ENCODE measurements at regions not wholly inside any gene's neighbourhood (a gene's known extent, or its start where the extent isn't known, plus 50 kb on each side); places are given as distances from the start of the nearest gene placed in this dataset.

DNA sequence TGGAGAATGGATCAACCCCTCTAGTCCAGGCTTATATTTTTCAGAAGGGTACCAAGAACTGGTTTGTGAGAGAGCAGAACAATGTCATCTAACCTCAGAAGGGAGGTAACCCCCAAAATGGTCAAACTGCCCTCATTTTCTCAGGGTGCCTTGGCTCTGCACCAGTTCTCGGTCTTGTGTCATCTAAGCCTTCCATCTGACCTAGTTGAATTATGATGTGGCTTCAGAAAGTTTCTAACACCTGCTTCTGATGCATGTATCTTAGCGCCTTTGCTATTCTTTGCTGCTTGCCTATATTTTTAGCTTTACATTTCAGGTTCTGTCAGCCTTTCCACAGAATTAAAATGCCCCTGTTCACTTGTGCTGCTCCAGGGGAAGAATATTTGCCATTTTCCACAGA is 91.7 kb upstream of the E2F8 start:
- Histone ChIP-seq H3K4me3 (no peak overlapping the region), H3K9me3 (no peaks in the 10 kb centered on the region), H3K27me3 (ENCODE audit: low read depth) (no peaks in the 10 kb centered on the region), H3K27ac (no peak overlapping the region), H3K4me1 (no peaks in the 10 kb centered on the region), H3K36me3 (no peaks in the 10 kb centered on the region)
- TF ChIP-seq, protein P1, sequence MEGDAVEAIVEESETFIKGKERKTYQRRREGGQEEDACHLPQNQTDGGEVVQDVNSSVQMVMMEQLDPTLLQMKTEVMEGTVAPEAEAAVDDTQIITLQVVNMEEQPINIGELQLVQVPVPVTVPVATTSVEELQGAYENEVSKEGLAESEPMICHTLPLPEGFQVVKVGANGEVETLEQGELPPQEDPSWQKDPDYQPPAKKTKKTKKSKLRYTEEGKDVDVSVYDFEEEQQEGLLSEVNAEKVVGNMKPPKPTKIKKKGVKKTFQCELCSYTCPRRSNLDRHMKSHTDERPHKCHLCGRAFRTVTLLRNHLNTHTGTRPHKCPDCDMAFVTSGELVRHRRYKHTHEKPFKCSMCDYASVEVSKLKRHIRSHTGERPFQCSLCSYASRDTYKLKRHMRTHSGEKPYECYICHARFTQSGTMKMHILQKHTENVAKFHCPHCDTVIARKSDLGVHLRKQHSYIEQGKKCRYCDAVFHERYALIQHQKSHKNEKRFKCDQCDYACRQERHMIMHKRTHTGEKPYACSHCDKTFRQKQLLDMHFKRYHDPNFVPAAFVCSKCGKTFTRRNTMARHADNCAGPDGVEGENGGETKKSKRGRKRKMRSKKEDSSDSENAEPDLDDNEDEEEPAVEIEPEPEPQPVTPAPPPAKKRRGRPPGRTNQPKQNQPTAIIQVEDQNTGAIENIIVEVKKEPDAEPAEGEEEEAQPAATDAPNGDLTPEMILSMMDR (IDR thresholded peaks at IDR 0.05): no peak
- no peak for ATAC-seq
- intact Hi-C loops (cut with DNase I): no loop called here
- no peak for DNase-seq

DNA sequence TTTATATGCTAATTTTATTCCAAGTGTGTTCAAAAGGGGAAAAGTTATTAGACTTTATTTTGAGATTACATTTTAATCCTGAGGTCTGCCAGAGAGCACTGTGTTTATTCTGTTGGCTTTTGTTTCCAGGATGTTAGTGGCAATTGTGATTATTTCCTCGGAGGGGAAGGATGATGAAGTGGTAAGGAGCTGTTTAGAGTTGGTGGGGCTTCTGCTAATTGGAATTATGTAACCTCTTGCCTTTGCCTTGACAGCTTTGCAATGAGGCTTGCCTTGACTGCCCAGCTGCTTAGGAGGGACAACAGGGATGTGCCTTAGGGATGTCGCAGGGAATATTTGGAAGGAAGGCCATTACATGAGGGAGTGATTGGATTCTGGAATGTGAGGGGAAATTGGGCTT is 89.7 kb upstream of the E2F8 start:
- no peaks in the 10 kb centered on the region for H3K4me1 ChIP-seq
- intact Hi-C loops (cut with DNase I): no loop called here
- H3K4me3 ChIP-seq: no peak overlapping the region
- H3K27ac ChIP-seq: no peak overlapping the region
- H3K27me3 ChIP-seq (ENCODE audit: low read depth): no peaks in the 10 kb centered on the region
- no peak for DNase-seq
- no peak for ATAC-seq
- no peaks in the 10 kb centered on the region for H3K9me3 ChIP-seq
- no peaks in the 10 kb centered on the region for H3K36me3 ChIP-seq
- TF ChIP-seq, protein P1 (IDR thresholded peaks at IDR 0.05): no peak

DNA sequence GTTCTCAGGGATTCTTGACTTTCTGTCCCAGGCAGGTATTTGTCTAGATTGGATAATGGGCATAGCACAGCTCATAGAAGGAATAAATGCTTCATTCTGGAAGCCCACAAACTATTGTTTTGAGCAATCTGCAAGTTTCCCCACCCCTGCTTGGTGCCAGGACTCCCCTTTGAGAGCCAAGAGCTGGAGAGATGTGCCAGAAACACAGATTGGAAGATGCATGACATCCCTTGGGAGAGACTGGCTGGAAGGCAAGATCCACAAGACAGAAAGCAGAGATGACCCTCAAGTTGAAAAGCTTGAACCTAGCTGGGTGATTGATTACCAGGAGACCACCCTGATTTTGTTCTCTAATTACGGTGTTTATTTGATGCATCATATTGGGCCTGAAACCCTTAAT is 89.2 kb upstream of the E2F8 start:
- H3K27me3 ChIP-seq (ENCODE audit: low read depth): no peaks in the 10 kb centered on the region
- H3K9me3 ChIP-seq: no peaks in the 10 kb centered on the region
- intact Hi-C loops (cut with DNase I): no loop called here
- TF ChIP-seq, protein P1 (IDR thresholded peaks at IDR 0.05): no peak
- H3K27ac ChIP-seq: no peak overlapping the region
- H3K4me1 ChIP-seq: no peaks in the 10 kb centered on the region
- no peak overlapping the region for H3K4me3 ChIP-seq
- DNase-seq: no peak
- no peaks in the 10 kb centered on the region for H3K36me3 ChIP-seq
- ATAC-seq: no peak

DNA sequence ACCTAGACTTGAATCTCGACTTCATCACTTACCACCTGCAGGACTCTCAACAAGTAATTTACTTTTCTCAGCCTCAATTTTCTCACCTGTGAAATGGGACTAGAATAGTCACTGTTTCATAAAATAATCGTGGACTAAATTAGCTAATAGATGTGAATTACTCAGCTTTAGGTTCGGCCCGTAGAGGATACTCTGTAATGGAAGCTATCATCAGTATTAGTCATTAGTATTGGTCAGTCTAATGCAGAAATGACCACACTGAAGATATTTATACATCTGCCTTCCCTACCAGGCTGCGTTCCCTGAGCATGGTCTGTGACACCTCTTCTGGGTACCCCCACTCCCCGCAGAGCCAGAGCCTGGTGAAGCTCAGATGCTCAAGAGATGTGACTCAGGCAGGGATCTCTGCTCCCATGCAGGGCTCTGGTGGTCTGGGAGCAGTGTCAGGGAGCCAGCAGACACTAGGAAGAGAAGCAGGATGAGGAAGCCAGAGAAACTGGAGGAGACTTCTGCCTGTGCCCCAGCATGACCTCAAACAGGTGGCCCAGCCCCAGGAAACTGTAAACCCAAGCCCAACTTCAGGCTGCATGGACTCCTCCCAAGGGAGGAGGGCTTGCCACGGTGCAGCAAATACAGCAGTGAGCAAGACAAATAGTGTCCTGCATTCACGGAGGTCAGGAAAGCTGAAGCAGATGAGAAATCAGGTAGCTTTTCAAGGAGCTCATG is 88.0 kb upstream of the E2F8 start:
- H3K4me1 ChIP-seq: no peaks in the 10 kb centered on the region
- intact Hi-C loops (cut with DNase I): no loop called here
- no peaks in the 10 kb centered on the region for H3K27me3 ChIP-seq (ENCODE audit: low read depth)
- no peak overlapping the region for H3K4me3 ChIP-seq
- no peaks in the 10 kb centered on the region for H3K9me3 ChIP-seq
- no peak for DNase-seq
- H3K36me3 ChIP-seq: no peaks in the 10 kb centered on the region
- TF ChIP-seq, protein P1 (IDR thresholded peaks at IDR 0.05): no peak
- ATAC-seq: no peak
- H3K27ac ChIP-seq: no peak overlapping the region

DNA sequence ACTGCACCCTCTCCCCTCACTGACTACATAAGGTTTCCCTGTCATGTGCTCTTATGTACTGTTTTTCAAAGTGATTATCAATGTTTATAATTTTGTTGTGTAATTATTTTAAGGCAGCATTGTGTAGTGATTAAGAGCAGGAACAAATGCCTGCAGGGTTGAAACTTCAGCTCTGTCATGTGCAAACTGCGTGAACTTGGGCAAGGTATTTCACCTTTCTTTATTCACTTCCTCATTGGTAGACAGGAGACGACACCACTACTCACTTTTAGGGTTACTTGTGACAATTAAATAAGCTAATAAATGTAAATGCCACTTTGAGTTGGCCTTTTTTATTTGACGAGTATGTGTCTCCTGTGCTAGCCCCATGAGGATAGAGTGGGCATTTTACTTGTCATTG is 86.5 kb upstream of the E2F8 start:
- TF ChIP-seq, protein P1 (IDR thresholded peaks at IDR 0.05): no peak
- ATAC-seq (no peak), DNase-seq (no peak)
- H3K9me3 ChIP-seq: no peaks in the 10 kb centered on the region
- intact Hi-C loops (cut with DNase I): no loop called here
- H3K27ac ChIP-seq: no peak overlapping the region
- H3K27me3 ChIP-seq (ENCODE audit: low read depth): peaks cover 5% of the 10 kb centered on the region
- no peaks in the 10 kb centered on the region for H3K36me3 ChIP-seq
- no peak overlapping the region for H3K4me3 ChIP-seq
- no peaks in the 10 kb centered on the region for H3K4me1 ChIP-seq

All from lower lobe of right lung (tissue), 2 donors.